B cell (primary cell): ENCODE measurements at regions not wholly inside any gene's neighbourhood (a gene's known extent, or its start where the extent isn't known, plus 50 kb on each side); places are given as distances from the start of the nearest gene placed in this dataset.

ENCODE experiments used
- CTCF ChIP-seq: fragments of 200-600 bp; IDR thresholded peaks from one replicate; pipeline ENCODE4 v1.8.0; 2022; ENCODE audit warnings: antibody characterized with exemption, mild to moderate bottlenecking
- EZH2 ChIP-seq: IDR thresholded peaks from 2 replicates; pipeline ENCODE4 v1.6.1; 2012; ENCODE audit warnings: borderline replicate concordance, low read depth, mild to moderate bottlenecking, moderate library complexity, low read length; ENCODE audit not compliant: insufficient read depth, poor library complexity, severe bottlenecking

DNA sequence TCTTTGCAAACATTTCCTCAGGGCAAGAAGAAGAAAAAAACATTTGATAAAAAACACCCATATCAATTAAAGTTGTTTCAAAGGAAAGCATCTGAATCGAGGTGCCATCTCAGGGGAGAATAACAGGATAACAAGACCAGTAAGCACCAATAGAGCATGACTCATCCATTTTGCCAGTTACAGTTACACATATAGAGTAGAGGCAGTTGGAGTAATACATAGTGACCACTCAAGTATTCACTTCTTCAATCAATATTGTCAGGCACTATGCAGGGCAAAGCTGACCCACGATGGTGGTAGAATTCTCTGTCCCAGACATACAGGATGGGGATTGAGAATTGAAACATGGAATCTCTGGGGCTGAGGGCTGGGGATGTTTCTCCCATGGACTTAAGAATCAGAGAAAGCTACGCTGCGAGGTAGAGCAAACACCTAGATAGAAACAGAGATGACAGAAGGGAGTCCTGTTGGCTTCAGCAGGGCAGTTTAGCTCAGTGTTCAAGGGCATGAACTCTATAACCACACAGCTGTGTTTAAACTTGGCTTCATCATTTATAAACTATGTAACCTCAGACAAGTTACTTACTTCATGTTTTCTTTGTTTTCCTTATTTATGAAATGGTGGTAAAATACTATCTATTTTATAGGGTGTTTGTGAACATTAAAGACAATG is 186.4 kb upstream of the NANOGP8 start:
- TF ChIP-seq CTCF, result no peak
- no peak for TF ChIP-seq EZH2
